H1 (cell line): ENCODE measurements at regions not wholly inside any gene's neighbourhood (a gene's known extent, or its start where the extent isn't known, plus 50 kb on each side); places are given as distances from the start of the nearest gene placed in this dataset.

Experiments used
- CTCF ChIA-PET: fragments of 300-600 bp; sonication (Branson Sonifier 250); formaldehyde crosslinking; loops from one replicate; lab custom pipeline; 2021; ENCODE audit not compliant: partially characterized antibody; lab: Charles Lee
- POLR2A ChIA-PET: fragments of 300-600 bp; sonication (Branson Sonifier 250); formaldehyde crosslinking; loops from one replicate; lab custom pipeline; 2021; ENCODE audit warnings: inconsistent platforms; ENCODE audit not compliant: partially characterized antibody; lab: Charles Lee
- DNase-seq, 2 experiments: peaks; one replicate each; pipeline versions ENCODE4 v3.0.0 to v3.0.0-alpha.2; 2010 to 2022; ENCODE audit warnings: low spot score in 2 of 2, low read depth in 1 of 2, mixed read lengths in 1 of 2
- FAIRE-seq: peaks from 2 replicates; lab custom pipeline; 2011; peaks lifted over from hg19 to GRCh38; lab: Jason Lieb, UNC
- H2AFZ ChIP-seq: 2 replicates; pipeline ENCODE4 v1.8.1; 2012; ENCODE audit warnings: low read length, inconsistent platforms
- H2AK5ac ChIP-seq: 2 replicates; pipeline ENCODE4 v1.6.1; 2013; ENCODE audit warnings: low read depth, low read length
- H2BK120ac ChIP-seq: replicated peaks from 2 replicates; pipeline ENCODE3; 2013; ENCODE audit warnings: low read depth, low read length, inconsistent platforms
- H2BK12ac ChIP-seq: 2 replicates; pipeline ENCODE4 v1.6.1; 2013; ENCODE audit warnings: low read depth, low read length
- H2BK15ac ChIP-seq: 2 replicates; pipeline ENCODE4 v1.6.1; 2013; ENCODE audit warnings: low read length
- H2BK20ac ChIP-seq: 2 replicates; pipeline ENCODE4 v1.6.1; 2013; ENCODE audit warnings: low read length
- H2BK5ac ChIP-seq: 2 replicates; pipeline ENCODE4 v1.6.1; 2013; ENCODE audit warnings: low read depth, low read length
- H3K14ac ChIP-seq: 2 replicates; pipeline ENCODE4 v1.6.1; 2013; ENCODE audit warnings: inconsistent platforms; ENCODE audit not compliant: insufficient read length
- H3K18ac ChIP-seq: 2 replicates; pipeline ENCODE4 v1.6.1; 2013; ENCODE audit warnings: low read length; ENCODE audit errors: extremely low read depth
- H3K23ac ChIP-seq: 2 replicates; pipeline ENCODE4 v1.6.1; 2013; ENCODE audit warnings: inconsistent platforms; ENCODE audit not compliant: insufficient read length
- H3K23me2 ChIP-seq: 2 replicates; pipeline ENCODE4 v1.6.1; 2013; ENCODE audit warnings: low read depth, low read length
- H3K27ac ChIP-seq: 2 replicates; pipeline ENCODE4 v1.6.1; 2011; ENCODE audit warnings: low read depth, low read length, inconsistent platforms
- H3K27me3 ChIP-seq, 4 experiments: replicated peaks in 1 of 4; 1 replicate in 1 of 4; 2 replicates in 3 of 4; pipeline versions ENCODE4 v1.6.1 to v1.8.1; 2011 to 2013; ENCODE audit warnings: low read length in 3 of 4, mild to moderate bottlenecking in 3 of 4, inconsistent platforms in 2 of 4, mixed read lengths in 2 of 4, moderate library complexity in 1 of 4; ENCODE audit not compliant: control insufficient read depth in 3 of 4, insufficient read depth in 3 of 4; ENCODE audit errors: extremely low read depth in 1 of 4
- H3K36me3 ChIP-seq, 4 experiments: 2 replicates each; pipeline versions ENCODE4 v1.6.1 to v1.8.1; 2011 to 2013; ENCODE audit warnings: mild to moderate bottlenecking in 4 of 4, low read length in 3 of 4, moderate library complexity in 2 of 4, control low read depth in 1 of 4, inconsistent platforms in 1 of 4; ENCODE audit not compliant: insufficient read depth in 4 of 4, control insufficient read depth in 2 of 4
- H3K4ac ChIP-seq: replicated peaks from 2 replicates; pipeline ENCODE3; 2013; ENCODE audit warnings: low read length, low read depth, mixed read lengths, inconsistent platforms; ENCODE audit not compliant: insufficient read length
- H3K4me1 ChIP-seq, 4 experiments: replicated peaks in 1 of 4; 1 replicate in 1 of 4; 2 replicates in 3 of 4; pipeline versions ENCODE4 v1.6.1 to v1.8.1; 2011 to 2013; ENCODE audit warnings: low read length in 3 of 4, inconsistent platforms in 2 of 4, mixed read lengths in 1 of 4; ENCODE audit not compliant: insufficient read depth in 4 of 4, control insufficient read depth in 3 of 4
- H3K4me2 ChIP-seq, 2 experiments: 2 replicates each; pipeline versions ENCODE4 v1.6.1 to v1.8.1; 2011 to 2013; ENCODE audit warnings: low read depth in 2 of 2, low read length in 2 of 2, control low read depth in 1 of 2, inconsistent platforms in 1 of 2, mild to moderate bottlenecking in 1 of 2; ENCODE audit not compliant: insufficient read depth in 1 of 2
- H3K4me3 ChIP-seq, 4 experiments: fragments of 200-600, 300-600 bp in 1 of 4; sonication (generic), shearing (Covaris generic), sonication (Bioruptor Twin) in 1 of 4; 2 replicates each; pipeline versions ENCODE4 v1.5.1 to v1.8.1; 2011 to 2016; ENCODE audit warnings: low read length in 4 of 4, low read depth in 3 of 4, control low read depth in 2 of 4, inconsistent platforms in 2 of 4, mild to moderate bottlenecking in 2 of 4, mixed read lengths in 1 of 4, moderate library complexity in 1 of 4; ENCODE audit not compliant: insufficient read depth in 2 of 4; ENCODE audit errors: extremely low read depth in 1 of 4
- H3K56ac ChIP-seq: replicated peaks from 2 replicates; pipeline ENCODE3; 2013; ENCODE audit warnings: low read depth, mild to moderate bottlenecking, mixed read lengths, low read length, inconsistent platforms; ENCODE audit not compliant: insufficient read length
- H3K79me1 ChIP-seq: 2 replicates; pipeline ENCODE4 v1.6.1; 2013; ENCODE audit warnings: low read depth, low read length, control low read depth
- H3K79me2 ChIP-seq, 2 experiments: 2 replicates each; pipeline versions ENCODE4 v1.6.1 to v1.8.1; 2012 to 2013; ENCODE audit warnings: low read length in 2 of 2, mild to moderate bottlenecking in 2 of 2, inconsistent platforms in 1 of 2; ENCODE audit not compliant: insufficient read depth in 2 of 2, control insufficient read depth in 1 of 2
- H3K9ac ChIP-seq, 4 experiments: replicated peaks in 1 of 4; 1 replicate in 1 of 4; 2 replicates in 3 of 4; pipeline versions ENCODE4 v1.6.1 to v1.8.1; 2011 to 2013; ENCODE audit warnings: low read depth in 3 of 4, low read length in 3 of 4, control low read depth in 2 of 4, mild to moderate bottlenecking in 2 of 4, moderate library complexity in 2 of 4, inconsistent platforms in 1 of 4; ENCODE audit errors: extremely low read depth in 1 of 4
- H3K9me3 ChIP-seq, 2 experiments: 2 replicates each; pipeline versions ENCODE4 v1.6.1 to v1.8.1; 2012 to 2013; ENCODE audit warnings: mild to moderate bottlenecking in 2 of 2, moderate library complexity in 2 of 2, control low read depth in 1 of 2, inconsistent platforms in 1 of 2, low read depth in 1 of 2, low read length in 1 of 2, mixed read lengths in 1 of 2; ENCODE audit not compliant: insufficient read depth in 2 of 2
- H4K20me1 ChIP-seq, 2 experiments: replicated peaks in 1 of 2; 2 replicates each; pipeline versions ENCODE3 to v1.8.1; 2011 to 2013; ENCODE audit warnings: inconsistent platforms in 2 of 2, low read length in 2 of 2, mild to moderate bottlenecking in 1 of 2; ENCODE audit not compliant: insufficient read depth in 2 of 2, control insufficient read depth in 1 of 2
- H4K5ac ChIP-seq: 2 replicates; pipeline ENCODE4 v1.6.1; 2013; ENCODE audit warnings: low read length, low read depth, mixed read lengths, inconsistent platforms; ENCODE audit not compliant: insufficient read length
- H4K8ac ChIP-seq: 2 replicates; pipeline ENCODE4 v1.8.0; 2013; ENCODE audit warnings: mild to moderate bottlenecking, moderate library complexity, low read length, inconsistent platforms; ENCODE audit not compliant: insufficient read depth; ENCODE audit errors: extremely low read depth
- H4K91ac ChIP-seq: replicated peaks from 2 replicates; pipeline ENCODE3; 2013; ENCODE audit warnings: low read length, mixed read lengths, inconsistent platforms; ENCODE audit not compliant: insufficient read length
- ASH2L ChIP-seq: fragments of 200-600, 300-600 bp; sonication (generic); IDR thresholded peaks from one replicate; pipeline ENCODE4 v1.7.1; 2017; ENCODE audit warnings: low read length
- CHD1 ChIP-seq: IDR thresholded peaks from 2 replicates; pipeline ENCODE4 v1.6.1; 2012; ENCODE audit warnings: low read depth, low read length, improper control_type of control experiment
- CHD2 ChIP-seq: IDR thresholded peaks from 2 replicates; pipeline ENCODE4 v1.6.1; 2012; ENCODE audit warnings: low read length, improper control_type of control experiment
- FOSL1 ChIP-seq: IDR thresholded peaks from 2 replicates; pipeline ENCODE4 v1.6.1; 2011; ENCODE audit warnings: mild to moderate bottlenecking, low read depth, low read length, moderate library complexity; ENCODE audit not compliant: insufficient read depth
- GTF2F1 ChIP-seq: IDR thresholded peaks from 2 replicates; pipeline ENCODE4 v1.6.1; 2012; ENCODE audit warnings: low read depth, low read length, improper control_type of control experiment, borderline replicate concordance
- JUN ChIP-seq: IDR thresholded peaks from 2 replicates; pipeline ENCODE4 v1.6.1; 2011; ENCODE audit warnings: low read depth, mild to moderate bottlenecking, improper control_type of control experiment, low read length
- KDM5A ChIP-seq: fragments of 200-600 bp; IDR thresholded peaks from 2 replicates; pipeline ENCODE4 v1.7.1; 2012; ENCODE audit warnings: mild to moderate bottlenecking, low read length, inconsistent platforms, mixed read lengths
- PHF8 ChIP-seq: fragments of 200-600 bp; sonication (generic); conservative IDR thresholded peaks from 2 replicates; pipeline ENCODE4 v1.7.1; 2012; ENCODE audit warnings: low read depth, mild to moderate bottlenecking, inconsistent platforms, low read length, moderate library complexity
- RXRA ChIP-seq: IDR thresholded peaks from 2 replicates; pipeline ENCODE4 v1.6.1; 2011; ENCODE audit warnings: low read depth, mild to moderate bottlenecking, low read length, moderate library complexity; ENCODE audit not compliant: insufficient read depth
- SAP30 ChIP-seq: fragments of 300-600 bp; sonication (generic); IDR thresholded peaks from 2 replicates; pipeline ENCODE4 v1.7.1; 2012; ENCODE audit warnings: low read length, moderate library complexity, mild to moderate bottlenecking, inconsistent platforms; ENCODE audit not compliant: insufficient read depth, insufficient replicate concordance
- SIN3A ChIP-seq, 2 experiments: IDR thresholded peaks in 1 of 2; conservative IDR thresholded peaks in 1 of 2; 2 replicates each; pipeline ENCODE4 v1.6.1; 2011 to 2012; ENCODE audit warnings: low read length in 2 of 2, improper control_type of control experiment in 1 of 2, low read depth in 1 of 2, mild to moderate bottlenecking in 1 of 2
- SP1 ChIP-seq: IDR thresholded peaks from 2 replicates; pipeline ENCODE4 v1.6.1; 2011; ENCODE audit warnings: low read depth, low read length
- TEAD4 ChIP-seq: IDR thresholded peaks from 2 replicates; pipeline ENCODE4 v1.6.1; 2012; ENCODE audit warnings: low read depth, low read length, inconsistent platforms, mixed read lengths
- YY1 ChIP-seq: IDR thresholded peaks from 2 replicates; pipeline ENCODE4 v1.6.1; 2011; ENCODE audit warnings: low read depth, mild to moderate bottlenecking, low read length

DNA sequence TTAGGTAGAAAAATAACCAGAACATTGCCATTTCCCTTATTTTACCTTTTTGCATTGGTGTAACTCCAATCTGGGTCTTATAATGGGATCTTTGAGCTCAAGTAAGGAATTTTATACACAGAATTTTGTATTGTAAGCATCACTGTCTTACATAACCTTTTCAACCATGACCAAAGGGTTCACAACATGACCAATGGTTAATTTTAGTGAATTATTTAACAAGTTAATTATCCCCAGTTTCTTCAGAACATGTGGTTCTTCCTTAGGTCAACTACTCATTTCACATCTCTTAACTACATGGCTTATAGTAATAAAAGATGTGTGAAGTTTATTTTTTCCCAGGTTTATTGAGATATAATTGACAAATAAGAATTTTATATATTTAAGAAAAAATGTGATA lies 74.2 kb upstream of the RHOBTB1 start:
- Histone ChIP-seq H3K4me1 (no peaks in the 10 kb centered on the region), H3K79me1 (no peaks in the 10 kb centered on the region), H3K23ac (no peak overlapping the region), H3K9ac (no peak overlapping the region), H3K14ac (no peak overlapping the region), H3K56ac (no peak overlapping the region), H3K27ac (no peak overlapping the region), H4K20me1 (no peaks in the 10 kb centered on the region), H3K4me3 (no peak overlapping the region), H4K91ac (no peak overlapping the region), H2BK20ac (no peak overlapping the region), H2BK15ac (no peak overlapping the region), H2BK120ac (no peak overlapping the region), H3K36me3 (no peaks in the 10 kb centered on the region), H3K27me3 (no peaks in the 10 kb centered on the region), H3K4ac (no peak overlapping the region), H2AFZ (no peak overlapping the region), H3K9me3 (no peaks in the 10 kb centered on the region), H2BK5ac (no peak overlapping the region), H3K79me2 (no peaks in the 10 kb centered on the region), H4K5ac (no peak overlapping the region), H4K8ac (no peak overlapping the region), H2AK5ac (no peak overlapping the region), H3K4me2 (no peak overlapping the region), H2BK12ac (no peak overlapping the region), H3K23me2 (no peaks in the 10 kb centered on the region), H3K18ac (no peak overlapping the region)
- ChIA-PET CTCF (no interaction called here), POLR2A (no interaction called here)
- TF ChIP-seq PHF8 (no peak), FOSL1 (no peak), SAP30 (no peak), TEAD4 (no peak), SIN3A (conservative IDR thresholded peaks at IDR 0.05 in 1 of 2, IDR thresholded peaks at IDR 0.05 in 1 of 2; ENCODE audit: low read depth in 1 of 2, low read length in 2 of 2) (no peak), CHD2 (no peak), CHD1 (no peak), ASH2L (no peak), RXRA (no peak), JUN (no peak), GTF2F1 (no peak), YY1 (no peak), KDM5A (no peak), SP1 (no peak)
- FAIRE-seq (no peak), DNase-seq (no peak)
